NT2/D1 (cell line): ENCODE measurements at regions not wholly inside any gene's neighbourhood (a gene's known extent, or its start where the extent isn't known, plus 50 kb on each side); places are given as distances from the start of the nearest gene placed in this dataset.

Experiments
- SUZ12 ChIP-seq: IDR thresholded peaks from 2 replicates; pipeline ENCODE4 v1.6.1; 2011; ENCODE audit not compliant: insufficient read length, insufficient read depth; ENCODE audit errors: extremely low read depth
- YY1 ChIP-seq: IDR thresholded peaks from 2 replicates; pipeline ENCODE4 v1.6.1; 2011; ENCODE audit not compliant: insufficient read length, insufficient read depth

DNA sequence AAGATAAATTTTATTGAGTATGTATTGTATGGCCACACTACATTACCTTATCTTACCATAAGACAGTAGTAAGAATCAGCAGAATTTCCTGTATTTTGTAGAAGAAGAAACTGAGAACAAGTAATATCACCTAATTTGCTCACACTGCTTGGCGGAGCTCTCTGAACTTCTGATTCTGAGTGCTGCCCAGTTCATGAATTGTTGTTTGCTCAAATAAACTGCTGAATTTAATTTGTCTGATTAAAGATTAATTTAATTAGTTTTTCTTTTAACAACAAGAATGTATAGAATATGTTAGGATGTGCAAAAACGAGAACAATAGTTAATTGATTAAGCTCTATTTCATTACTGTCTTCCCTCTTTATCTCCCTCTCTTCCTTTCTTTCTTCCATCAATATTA lies 100.1 kb upstream of the ERBB4 start:
- TF ChIP-seq SUZ12 (no peak), YY1 (no peak)
